HG03196 (cell line): ENCODE measurements at regions not wholly inside any gene's neighbourhood (a gene's known extent, or its start where the extent isn't known, plus 50 kb on each side); places are given as distances from the start of the nearest gene placed in this dataset.
"Not testable (repeated sequence)": the region's sequence is repeated elsewhere in the genome, so short reads cannot be mapped to it uniquely, and the experiment has no call there.

Source experiments
- ATAC-seq: cut with Tn5 transposase; IDR thresholded peaks from one replicate; pipeline ENCODE4 v1.9.1; 2021; ENCODE audit not compliant: unreplicated experiment

DNA sequence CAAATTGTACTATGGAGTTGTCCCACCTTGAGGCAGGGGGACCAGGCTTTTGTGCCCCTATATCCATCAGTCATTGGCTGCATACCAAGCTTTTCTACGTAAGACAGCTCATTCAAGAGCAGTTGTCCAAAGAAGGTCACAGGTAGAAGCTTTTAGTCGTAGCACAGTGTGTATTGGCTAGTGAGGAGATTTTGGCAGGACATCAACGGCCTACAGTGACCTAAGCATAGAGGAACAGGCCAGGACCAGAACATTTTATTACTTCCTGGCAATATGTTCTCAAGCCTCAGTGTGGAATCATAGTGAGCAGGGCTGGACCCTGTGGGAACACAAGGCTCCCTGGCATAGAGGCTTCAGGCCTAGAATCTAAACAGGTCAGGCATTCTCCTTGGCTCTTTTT, 105.4 kb upstream of the ANKRD28 start:
- ATAC-seq, result no peak

DNA sequence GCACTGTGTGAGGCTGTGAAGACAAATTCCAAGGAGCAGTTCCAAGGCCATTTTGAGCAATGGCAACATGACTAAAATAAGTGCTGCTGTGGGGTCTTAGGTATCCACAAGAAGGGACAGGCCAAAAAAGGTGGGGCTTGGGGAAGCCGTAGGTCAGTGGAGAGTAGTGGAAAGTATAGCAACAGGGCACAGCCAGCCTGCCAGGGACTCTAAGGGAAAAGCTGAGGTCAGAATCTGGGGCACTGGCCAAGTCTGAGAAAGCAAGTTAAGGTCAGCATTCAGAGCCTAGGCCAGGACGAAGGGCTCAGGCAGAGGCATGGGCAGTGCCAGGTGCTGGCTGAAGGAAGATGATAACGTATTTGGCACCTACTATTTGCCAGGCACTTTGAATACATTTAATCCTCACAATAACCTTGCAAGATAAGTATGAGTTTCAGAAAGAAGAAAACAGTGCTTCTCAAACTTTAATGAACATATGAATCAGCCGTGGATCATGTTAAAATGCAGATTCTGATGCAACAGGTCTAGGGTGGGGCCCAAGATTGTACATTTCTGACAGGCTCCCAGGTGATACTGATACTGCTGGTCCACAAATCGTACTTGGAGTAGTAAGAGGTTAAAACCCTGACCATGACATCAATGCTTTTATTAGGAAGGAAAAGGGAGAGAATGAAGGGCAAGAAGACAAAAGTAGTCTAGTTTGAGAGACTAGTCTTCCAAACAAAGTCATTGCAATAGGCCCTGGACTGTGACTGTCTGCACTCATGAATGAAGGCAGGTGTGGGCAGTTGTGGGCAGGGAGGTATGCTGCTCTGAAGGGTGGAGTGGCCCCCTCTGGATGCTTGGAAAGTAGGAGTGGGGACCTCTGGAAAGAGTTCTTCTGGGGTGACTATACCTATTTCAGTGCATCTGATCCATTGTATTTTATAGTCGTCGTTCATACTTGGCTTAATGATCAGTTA, 106.3 kb upstream of the ANKRD28 start:
- ATAC-seq, result no peak

DNA sequence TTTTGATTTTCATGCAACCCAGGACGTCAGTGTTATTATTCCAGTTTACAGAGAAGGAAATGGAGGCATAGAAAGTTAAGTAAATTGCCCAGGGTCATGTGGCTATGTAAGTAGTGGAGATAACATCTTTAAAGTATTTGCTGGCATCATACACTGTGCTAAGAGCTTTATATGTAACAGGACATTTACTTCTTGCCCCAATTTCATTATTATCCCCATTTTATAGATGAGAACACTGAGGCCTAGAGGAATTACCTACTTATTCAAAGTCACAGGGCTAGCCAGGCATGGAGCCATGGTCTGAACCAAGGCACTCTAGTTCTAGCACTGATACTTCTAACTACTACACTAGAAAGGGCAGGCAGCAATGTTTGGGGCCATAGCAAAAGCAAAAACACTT, 107.3 kb upstream of the ANKRD28 start:
- ATAC-seq, result no peak

DNA sequence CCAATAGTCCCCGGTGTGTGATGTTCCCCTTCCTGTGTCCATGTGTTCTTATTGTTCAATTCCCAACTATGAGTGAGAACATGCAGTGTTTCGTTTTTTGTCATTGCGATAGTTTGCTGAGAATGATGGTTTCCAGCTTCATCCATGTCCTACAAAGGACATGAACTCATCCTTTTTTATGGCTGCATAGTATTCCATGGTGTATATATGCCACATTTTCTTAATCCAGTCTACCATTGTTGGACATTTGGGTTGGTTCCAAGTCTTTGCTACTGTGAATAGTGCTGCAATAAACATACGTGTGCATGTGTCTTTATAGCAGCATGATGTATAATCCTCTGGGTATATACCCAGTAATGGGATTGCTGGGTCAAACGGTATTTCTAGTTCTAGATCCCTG, 109.6 kb upstream of the ANKRD28 start:
- not testable (repeated sequence) for ATAC-seq

DNA sequence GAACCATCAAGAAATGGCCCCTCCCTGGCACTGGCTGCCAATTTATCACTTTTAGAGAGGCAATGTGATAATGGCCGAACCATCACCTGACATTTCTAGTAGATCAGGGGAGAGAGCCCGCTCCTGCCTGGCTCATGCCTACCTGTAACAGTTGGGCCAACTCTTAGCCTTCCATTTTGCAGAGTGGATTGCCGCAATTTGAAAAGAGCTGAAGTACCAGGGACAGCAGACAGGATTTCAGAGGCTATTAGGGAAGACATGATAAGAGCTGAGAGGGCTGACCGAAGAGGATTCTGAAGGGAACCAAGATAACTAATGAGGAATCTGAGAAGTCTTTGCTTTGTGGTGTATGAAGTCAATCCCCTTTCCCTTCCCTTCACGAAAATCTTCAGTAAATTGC, 121.2 kb upstream of the ANKRD28 start:
- ATAC-seq, result no peak

DNA sequence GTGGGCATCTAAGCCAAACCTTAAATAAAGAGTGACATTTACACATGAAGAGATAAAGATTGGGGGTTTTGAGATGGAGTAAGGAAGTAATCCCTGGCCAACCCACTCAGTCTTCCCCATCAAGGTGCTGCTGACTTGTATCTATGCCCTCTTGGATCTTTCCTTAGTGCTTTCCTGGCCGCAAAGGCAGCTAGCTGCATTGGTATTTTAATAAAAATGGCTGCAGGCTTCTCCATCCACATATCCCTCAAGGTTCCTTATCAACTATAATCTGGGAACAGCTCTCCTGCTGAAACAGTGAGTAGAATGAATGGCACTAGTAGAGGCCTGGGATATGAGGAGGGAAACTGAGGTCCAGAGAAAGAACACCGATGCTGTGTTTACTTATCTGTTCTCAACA, 122.2 kb upstream of the ANKRD28 start:
- no peak for ATAC-seq

DNA sequence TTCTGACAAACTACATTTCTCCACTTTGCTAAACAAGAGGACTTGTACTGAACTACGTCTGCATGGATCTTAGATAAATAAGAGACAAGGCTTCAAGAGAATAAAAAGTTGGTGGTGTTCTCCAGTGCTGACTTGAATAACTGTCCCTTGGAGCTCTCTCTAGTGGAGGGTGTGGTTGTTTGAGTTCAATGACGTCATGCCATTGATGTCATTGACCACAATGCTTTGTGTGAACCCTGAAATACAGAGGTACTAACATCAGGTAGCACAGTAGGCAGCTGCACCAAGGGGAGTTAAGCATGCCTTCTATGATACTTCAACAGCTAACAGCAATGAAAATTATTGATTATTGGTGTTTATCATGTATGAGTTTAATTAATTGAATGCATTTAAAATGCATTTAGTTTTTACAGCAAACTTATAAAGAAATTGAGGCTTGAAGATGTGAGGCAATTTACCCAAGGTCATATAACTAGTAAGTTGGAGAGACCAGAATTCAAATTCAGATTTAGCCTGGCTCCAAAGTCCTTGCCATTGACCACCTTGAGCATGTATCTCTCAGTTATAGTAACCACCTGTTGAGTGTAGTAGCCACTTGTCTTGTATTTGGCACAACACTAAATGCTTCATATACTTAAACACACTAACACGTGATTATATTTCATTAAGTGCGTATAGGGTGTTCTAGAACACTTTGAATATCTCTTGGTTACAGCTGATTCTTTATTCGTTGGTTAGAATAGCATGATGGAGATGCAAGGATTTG, 126.0 kb upstream of the ANKRD28 start:
- no peak for ATAC-seq

DNA sequence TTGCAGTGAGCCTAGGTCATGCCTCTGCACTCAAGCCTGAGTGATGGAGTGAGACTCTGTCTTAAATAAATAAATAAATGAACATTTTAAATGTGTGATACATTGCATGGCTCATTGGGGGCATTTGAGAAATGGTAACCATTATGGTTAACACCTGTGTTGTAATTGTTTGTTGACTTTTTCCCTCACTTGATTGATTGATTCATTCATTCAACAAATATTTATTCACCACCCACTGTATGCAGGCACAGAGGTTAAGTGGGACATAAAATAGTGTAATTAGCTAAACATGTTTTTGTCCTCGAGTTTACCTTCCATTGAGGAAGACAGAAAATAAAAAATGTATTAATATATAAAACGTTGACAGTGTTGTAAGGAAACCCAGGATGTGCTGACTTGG, 127.1 kb upstream of the ANKRD28 start:
- ATAC-seq, result no peak

DNA sequence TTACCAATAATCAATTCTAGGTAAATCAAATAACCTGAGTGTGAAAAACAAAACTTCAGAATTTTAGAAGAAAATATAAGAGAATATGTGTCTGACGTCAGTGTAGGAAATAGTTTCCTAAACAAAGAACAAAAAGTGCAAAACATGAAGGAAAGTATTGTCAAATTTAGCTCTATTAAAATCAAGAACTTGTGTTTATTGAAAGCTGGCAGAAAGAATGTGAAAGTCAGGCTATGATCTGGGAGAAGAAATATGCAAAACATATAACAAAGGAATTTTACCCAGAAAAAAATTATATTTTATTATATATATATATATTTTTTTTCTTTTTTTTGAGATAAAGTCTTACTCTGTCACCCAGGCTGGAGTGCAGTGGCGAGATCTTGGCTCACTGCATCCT, 129.1 kb upstream of the ANKRD28 start:
- ATAC-seq, result no peak

DNA sequence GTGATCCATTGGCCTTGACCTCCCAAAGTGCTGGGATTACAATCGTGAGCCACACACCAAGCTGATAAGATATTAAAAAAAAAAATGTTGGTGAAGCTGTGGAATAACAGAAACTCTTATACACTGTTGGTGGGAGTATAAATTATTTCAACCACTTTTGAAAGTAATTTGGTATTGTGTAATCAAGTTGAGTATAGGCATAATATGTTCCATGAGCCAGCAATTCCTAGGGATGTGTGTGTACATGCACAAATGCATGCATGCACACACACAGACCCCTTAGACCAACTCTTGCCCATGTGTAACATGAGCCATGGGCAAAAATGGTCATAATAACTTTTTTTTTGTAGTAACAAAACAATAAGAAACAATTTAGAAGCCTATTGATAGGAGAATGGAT, 130.2 kb upstream of the ANKRD28 start:
- no peak for ATAC-seq

DNA sequence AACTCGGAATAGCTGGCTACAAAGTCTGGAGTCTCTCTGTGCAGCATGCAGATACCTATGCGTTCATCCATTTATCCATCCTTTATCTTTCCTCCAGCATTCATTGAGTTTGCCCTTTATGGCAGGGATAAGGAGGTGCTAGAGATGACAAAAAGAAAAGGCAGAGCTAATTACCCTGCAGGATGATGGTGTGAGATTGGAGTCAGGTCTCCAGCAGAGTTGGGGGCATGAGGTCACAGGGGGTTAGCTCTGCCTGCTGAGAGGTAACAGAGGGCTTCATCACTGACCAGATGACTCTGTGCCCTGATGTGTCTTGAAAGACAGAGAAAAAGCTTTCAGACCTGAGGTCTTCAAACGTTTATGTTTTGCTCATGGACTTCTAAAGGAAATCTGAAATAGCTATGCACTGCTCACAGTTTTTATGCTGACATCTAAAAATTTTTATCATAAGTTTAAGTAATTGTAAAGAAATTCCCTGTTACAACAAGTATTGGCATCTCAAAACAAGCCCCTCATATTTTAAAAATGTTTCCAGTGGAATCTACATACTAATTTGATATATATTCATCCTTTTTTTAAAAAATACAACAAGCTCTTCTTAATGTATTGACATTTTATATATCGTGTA, 132.3 kb upstream of the ANKRD28 start:
- no peak for ATAC-seq

DNA sequence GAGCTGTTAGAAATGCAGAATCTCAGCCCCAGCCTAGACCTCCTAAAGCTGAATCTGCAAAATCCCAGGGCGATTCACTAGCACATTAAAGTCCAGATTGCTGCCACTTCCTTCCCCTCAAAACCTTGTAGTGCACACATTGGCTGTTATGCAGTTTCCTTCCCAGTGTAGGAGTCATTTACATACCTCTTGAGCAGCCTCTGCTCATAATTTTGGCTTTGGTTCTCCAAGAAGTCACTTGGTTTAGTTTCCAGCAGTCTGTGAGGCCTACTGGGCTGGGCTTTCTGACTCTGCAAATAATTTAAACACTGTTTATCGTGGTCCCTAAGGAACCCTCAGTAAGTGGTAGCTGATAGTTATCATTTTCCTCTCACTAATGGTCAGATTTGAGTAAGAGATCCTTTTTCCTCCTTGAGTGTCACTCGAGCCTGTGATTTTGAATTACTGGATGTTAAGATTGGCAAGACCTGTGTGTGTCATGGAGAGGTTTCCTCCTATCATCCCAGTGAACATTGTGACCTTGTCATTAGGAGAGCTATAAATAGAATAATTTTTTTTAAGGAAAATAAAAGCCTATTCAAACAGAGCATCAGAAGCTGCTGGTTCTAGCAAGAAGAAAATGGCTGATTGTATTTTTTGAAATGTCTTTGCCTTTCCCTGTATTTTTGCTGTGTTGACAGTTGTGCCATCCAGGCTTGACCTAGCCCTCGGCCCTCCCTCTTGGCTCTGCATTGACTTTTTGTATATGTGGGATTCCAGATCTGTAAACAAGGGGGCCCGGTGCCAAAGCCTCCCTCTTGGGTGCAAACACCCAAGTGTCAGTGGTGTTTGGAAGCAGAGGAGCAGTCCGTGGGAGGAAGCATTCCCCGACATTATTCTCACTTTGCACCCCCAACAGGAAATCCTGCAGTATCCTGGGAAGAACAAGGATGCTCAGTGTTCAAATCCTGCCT, 134.8 kb upstream of the ANKRD28 start:
- ATAC-seq, result no peak

DNA sequence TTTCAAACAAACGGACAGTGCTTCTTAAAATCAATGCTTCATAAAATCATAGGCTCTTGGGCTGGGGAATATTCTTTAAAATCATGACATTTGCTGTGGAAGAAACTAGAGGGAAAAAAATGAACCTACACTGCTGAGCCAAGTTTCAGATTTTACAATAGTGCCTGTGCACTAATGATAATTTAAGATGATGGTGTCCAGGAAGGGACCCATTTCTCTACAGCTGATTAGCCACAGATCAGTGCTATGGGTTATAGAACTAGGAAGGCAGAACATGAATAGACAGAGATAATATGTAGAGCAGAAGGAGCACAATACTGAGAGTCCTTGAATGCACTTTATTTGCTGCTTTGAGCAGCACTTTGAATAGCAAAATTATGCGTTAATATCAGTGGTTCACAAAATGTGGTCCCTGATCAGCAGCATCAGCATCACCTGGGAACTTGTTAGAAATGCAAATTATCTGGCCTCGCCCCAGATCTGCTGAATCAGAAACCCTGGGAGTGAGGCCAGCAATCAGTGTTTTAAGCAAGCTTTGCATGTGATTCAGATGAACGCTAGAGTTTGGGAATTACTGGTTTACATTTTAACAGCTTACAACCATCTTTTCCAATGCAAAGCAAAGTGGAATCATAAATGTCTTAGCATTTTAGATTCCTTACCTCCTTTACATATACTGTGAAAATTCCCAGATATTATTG, 135.8 kb upstream of the ANKRD28 start:
- no peak for ATAC-seq

DNA sequence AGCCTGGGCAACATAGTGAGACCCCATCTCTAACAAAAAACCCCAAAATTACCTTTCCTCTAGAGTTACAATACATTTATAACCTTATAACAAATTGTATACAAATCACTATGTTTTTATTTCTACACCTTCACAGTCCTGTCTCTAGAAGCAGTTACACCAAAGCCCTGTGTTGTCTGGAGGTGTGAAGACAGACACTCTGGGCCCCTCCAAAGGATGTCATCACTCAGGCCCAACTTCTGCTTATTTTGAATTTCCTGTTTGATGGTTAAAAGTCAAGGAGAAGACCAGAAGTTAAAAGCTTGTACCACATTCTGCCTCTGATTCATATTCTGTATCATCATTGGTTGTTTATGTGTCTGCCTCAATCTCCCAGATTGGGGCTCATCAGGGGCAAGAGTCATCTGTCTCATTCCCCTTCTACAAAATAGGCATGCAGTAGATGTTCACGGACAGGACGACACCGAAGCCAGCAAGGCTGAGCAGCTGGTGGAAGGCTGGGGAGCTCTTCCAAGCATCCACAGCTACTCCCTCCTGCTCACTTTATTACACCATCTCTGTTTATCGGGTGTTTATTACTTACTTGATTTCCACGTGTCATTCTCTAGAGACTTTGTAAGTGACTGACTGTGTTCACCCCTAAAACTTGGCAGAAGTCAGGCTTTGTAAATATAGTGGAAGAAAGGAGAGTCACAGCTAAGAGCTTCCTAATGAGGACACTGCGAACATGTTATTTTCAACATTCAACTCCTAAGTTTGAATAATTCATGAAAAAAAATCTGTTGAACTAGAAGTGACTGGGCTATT, 136.8 kb upstream of the ANKRD28 start:
- no peak for ATAC-seq

DNA sequence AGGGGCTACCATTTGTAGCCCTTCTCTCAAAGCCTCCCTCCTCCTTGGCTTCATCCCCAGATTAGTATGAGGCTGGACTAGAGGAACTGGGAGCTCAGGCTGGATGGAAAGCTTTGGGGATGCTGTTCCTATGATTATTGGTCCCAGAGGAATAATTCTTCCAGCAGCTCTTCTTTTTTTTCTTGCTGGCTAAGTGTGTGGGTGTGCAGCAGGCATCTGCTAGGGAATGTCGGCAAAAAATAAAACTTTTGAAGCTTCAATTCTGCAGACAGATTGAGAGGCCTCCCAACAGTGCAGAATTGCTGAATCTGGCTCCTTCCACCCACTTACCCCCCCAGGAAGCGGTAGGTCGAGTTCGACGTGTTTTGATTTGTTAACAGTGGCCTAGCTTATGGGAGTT, 138.5 kb upstream of the ANKRD28 start:
- no peak for ATAC-seq

DNA sequence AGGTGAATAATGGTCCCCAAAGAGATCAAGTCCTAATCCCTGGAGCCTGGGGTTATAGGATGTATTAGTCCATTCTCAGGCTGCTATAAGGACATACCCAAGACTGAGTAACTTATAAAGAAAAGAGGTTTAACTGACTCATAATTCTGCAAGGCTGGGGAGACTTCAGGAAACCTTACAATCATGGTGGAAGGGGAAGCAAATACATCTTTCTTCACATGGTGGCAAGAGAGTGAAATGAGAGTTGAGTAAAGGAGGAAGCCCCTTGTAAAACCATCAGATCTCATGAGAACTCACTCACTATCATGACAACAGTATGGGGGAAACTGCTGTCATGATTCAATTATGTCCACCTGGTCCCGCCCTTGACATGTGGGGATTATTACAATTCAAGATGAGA, 142.9 kb upstream of the ANKRD28 start:
- ATAC-seq, result no peak

DNA sequence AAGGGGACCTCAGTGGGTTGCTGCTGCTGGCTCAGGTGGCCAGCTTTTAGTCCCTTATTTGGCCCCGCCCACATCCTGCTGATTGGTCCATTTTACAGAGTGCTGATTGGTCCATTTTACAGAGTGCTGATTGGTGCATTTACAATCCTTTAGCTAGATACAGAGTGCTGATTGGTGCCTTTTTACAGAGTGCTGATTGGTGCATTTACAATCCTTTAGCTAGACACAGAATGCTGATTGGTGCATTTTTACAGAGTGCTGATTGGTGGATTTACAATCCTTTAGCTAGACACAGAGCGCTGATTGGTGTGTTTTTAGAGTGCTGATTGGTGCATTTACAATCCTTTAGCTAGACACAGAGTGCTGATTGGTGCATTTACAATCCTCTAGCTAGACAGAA, 143.7 kb upstream of the ANKRD28 start:
- not testable (repeated sequence) for ATAC-seq

DNA sequence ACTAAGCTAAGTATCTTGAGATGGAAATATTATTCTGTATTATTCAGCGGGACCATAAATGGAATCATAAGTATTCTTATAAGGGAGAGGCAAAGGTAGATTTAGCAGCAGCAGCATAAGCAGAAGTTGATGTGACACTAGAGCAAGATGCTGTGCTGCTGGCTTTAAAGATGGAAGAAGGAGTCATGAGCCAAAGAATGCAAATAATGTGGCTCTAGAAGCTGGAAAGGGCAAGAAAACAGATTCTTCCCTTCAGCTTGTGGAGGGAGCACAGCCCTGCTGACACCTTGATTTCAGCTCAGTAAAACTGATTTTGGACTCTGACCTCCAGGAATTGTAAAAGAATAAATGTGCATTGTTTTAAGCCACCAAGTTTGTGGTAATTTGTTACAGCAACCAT, 144.2 kb upstream of the ANKRD28 start:
- ATAC-seq, result no peak

DNA sequence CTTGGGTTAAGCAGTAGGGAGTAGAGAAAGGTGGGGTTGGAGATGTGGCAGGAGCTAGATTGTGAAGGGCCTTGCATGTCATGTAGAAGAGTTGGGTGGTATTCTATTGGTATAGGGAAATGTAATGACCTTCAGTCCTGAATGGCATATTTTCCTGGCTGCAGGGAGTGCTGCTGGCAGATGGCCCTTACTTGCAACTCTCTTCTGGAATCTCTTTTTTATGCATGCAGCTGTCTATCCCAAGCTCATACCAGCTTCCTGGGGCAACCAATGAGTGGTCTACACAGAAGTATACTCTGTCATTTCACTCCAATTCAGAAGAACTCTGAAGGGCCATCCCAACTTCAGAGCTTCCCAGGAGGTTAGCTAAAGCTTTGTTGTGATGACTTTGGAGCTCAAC, 144.7 kb upstream of the ANKRD28 start:
- no peak for ATAC-seq
